Fibroblast of lung (primary cell): ENCODE measurements at regions not wholly inside any gene's neighbourhood (a gene's known extent, or its start where the extent isn't known, plus 50 kb on each side); places are given as distances from the start of the nearest gene placed in this dataset.

ENCODE experiments used
- EZH2 ChIP-seq: IDR thresholded peaks from 2 replicates; pipeline ENCODE4 v1.5.1; 2012; ENCODE audit warnings: low read length, control low read depth, mild to moderate bottlenecking; ENCODE audit errors: missing control alignments
- TF ChIP-seq, protein P1 (sequence below), 2 donors: IDR thresholded peaks in 1 of 2; conservative IDR thresholded peaks in 1 of 2; 1 replicate in 1 of 2; 2 replicates in 1 of 2; pipeline ENCODE4 v1.5.1; 2011 to 2012; ENCODE audit warnings: low read length in 2 of 2, control low read depth in 1 of 2, inconsistent platforms in 1 of 2, low read depth in 1 of 2, mild to moderate bottlenecking in 1 of 2

DNA sequence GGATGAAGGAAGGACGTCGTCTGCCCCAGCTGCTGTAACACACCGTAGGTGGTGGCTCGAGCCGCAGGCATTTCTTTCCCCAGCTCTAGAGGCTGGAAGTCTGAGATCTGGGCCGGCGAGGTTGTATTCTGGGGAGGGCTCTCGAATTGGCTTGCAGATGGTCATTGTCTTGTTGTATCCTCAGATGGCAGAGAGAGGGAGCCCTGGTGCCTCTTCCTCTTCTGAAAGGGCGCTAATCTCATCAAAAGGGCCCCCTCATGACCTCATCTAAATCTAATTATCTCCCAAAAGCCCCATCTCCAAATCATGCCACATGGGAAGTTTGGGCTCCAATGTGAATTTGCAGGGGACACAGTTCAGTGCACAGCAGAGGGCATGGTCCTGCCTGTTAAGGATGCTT lies 109.0 kb downstream of the SIK1 start:
- TF ChIP-seq EZH2, result no peak
- TF ChIP-seq, protein P1, sequence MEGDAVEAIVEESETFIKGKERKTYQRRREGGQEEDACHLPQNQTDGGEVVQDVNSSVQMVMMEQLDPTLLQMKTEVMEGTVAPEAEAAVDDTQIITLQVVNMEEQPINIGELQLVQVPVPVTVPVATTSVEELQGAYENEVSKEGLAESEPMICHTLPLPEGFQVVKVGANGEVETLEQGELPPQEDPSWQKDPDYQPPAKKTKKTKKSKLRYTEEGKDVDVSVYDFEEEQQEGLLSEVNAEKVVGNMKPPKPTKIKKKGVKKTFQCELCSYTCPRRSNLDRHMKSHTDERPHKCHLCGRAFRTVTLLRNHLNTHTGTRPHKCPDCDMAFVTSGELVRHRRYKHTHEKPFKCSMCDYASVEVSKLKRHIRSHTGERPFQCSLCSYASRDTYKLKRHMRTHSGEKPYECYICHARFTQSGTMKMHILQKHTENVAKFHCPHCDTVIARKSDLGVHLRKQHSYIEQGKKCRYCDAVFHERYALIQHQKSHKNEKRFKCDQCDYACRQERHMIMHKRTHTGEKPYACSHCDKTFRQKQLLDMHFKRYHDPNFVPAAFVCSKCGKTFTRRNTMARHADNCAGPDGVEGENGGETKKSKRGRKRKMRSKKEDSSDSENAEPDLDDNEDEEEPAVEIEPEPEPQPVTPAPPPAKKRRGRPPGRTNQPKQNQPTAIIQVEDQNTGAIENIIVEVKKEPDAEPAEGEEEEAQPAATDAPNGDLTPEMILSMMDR (conservative IDR thresholded peaks at IDR 0.05 in 1 of 2, IDR thresholded peaks at IDR 0.05 in 1 of 2; ENCODE audit: low read depth in 1 of 2, low read length in 2 of 2), result no peak
